ENCODE measurements at regions not wholly inside any gene's neighbourhood (a gene's known extent, or its start where the extent isn't known, plus 50 kb on each side); places are given as distances from the start of the nearest gene placed in this dataset.

DNA sequence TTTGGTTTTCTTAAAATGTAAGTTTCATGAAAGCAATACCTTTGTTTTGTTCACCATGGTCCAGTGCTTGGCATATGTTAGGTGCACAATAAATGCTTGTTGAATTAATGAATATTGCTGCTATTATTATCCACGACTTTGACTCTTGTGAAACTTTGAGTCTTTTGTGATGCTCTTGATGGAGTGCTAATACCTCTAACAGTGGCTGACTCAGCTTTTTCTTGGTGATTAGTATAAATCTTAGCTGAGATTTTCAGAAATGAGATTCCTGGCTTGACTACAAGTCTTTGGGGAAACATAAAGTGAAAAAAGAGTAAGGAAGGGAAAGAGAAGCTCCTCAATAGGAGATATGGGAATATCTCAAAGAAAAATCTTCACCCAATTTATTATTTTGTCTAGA lies 375.2 kb upstream of the RPS6KA3 start:
- TF ChIP-seq, protein P1, sequence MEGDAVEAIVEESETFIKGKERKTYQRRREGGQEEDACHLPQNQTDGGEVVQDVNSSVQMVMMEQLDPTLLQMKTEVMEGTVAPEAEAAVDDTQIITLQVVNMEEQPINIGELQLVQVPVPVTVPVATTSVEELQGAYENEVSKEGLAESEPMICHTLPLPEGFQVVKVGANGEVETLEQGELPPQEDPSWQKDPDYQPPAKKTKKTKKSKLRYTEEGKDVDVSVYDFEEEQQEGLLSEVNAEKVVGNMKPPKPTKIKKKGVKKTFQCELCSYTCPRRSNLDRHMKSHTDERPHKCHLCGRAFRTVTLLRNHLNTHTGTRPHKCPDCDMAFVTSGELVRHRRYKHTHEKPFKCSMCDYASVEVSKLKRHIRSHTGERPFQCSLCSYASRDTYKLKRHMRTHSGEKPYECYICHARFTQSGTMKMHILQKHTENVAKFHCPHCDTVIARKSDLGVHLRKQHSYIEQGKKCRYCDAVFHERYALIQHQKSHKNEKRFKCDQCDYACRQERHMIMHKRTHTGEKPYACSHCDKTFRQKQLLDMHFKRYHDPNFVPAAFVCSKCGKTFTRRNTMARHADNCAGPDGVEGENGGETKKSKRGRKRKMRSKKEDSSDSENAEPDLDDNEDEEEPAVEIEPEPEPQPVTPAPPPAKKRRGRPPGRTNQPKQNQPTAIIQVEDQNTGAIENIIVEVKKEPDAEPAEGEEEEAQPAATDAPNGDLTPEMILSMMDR (IDR thresholded peaks at IDR 0.05; ENCODE audit: poor library complexity) = no peak
- no peak for TF ChIP-seq EZH2phosphoT487 (IDR thresholded peaks at IDR 0.05; ENCODE audit: low read depth, severe bottlenecking, unreplicated experiment)

Data from hepatocyte (in vitro differentiated cells).